Body of pancreas (tissue), 4 donors: ENCODE measurements at regions not wholly inside any gene's neighbourhood (a gene's known extent, or its start where the extent isn't known, plus 50 kb on each side); places are given as distances from the start of the nearest gene placed in this dataset.

Source experiments
- POLR2A ChIP-seq, 3 donors: fragments of 450-650 bp; IDR thresholded peaks; one replicate each; pipeline ENCODE4 v1.6.1; 2016; ENCODE audit warnings: antibody characterized with exemption in 3 of 3, mild to moderate bottlenecking in 2 of 3
- TF ChIP-seq, protein P1 (sequence below), 7 experiments: fragments of 450-650 bp in 4 of 7; fragments of 200-600 bp in 3 of 7; sonication (generic) in 3 of 7; IDR thresholded peaks; one replicate each; pipeline ENCODE4 v1.5.1; 2016 to 2019; ENCODE audit warnings: antibody characterized with exemption in 7 of 7

- TF ChIP-seq POLR2A (IDR thresholded peaks at IDR 0.05) = no peak
- TF ChIP-seq, protein P1, sequence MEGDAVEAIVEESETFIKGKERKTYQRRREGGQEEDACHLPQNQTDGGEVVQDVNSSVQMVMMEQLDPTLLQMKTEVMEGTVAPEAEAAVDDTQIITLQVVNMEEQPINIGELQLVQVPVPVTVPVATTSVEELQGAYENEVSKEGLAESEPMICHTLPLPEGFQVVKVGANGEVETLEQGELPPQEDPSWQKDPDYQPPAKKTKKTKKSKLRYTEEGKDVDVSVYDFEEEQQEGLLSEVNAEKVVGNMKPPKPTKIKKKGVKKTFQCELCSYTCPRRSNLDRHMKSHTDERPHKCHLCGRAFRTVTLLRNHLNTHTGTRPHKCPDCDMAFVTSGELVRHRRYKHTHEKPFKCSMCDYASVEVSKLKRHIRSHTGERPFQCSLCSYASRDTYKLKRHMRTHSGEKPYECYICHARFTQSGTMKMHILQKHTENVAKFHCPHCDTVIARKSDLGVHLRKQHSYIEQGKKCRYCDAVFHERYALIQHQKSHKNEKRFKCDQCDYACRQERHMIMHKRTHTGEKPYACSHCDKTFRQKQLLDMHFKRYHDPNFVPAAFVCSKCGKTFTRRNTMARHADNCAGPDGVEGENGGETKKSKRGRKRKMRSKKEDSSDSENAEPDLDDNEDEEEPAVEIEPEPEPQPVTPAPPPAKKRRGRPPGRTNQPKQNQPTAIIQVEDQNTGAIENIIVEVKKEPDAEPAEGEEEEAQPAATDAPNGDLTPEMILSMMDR (IDR thresholded peaks at IDR 0.05) = no peak
Observed at GRCh38 chr18:1053331-1054315, 149.0 kb downstream of the ADCYAP1 start.
